ENCODE measurements at regions not wholly inside any gene's neighbourhood (a gene's known extent, or its start where the extent isn't known, plus 50 kb on each side); places are given as distances from the start of the nearest gene placed in this dataset.

GRCh38 chr15:93895976-93896770, 335.2 kb upstream of the MCTP2 start:
- in situ Hi-C loops (cut with MboI; ENCODE audit: low sequenced_read_pairs), result no loop called here

GRCh38 chr15:93894438-93895036, 336.8 kb upstream of the MCTP2 start:
- in situ Hi-C loops (cut with MboI; ENCODE audit: low sequenced_read_pairs), result no loop called here

- in situ Hi-C loops (cut with MboI; ENCODE audit: low sequenced_read_pairs), result no loop called here
These were observed 344.2 kb upstream of the MCTP2 start for GRCh38 chr15:93887151-93887550.

GRCh38 chr15:93882779-93883178, 348.6 kb upstream of the MCTP2 start:
- in situ Hi-C loops (cut with MboI; ENCODE audit: low sequenced_read_pairs), result no loop called here

GRCh38 chr15:93882141-93882540, 349.2 kb upstream of the MCTP2 start:
- in situ Hi-C loops (cut with MboI; ENCODE audit: low sequenced_read_pairs), result no loop called here

- in situ Hi-C loops (cut with MboI; ENCODE audit: low sequenced_read_pairs), result no loop called here
These were observed 350.1 kb upstream of the MCTP2 start for GRCh38 chr15:93881310-93881709.

- in situ Hi-C loops (cut with MboI; ENCODE audit: low sequenced_read_pairs), result no loop called here
These were observed 351.0 kb upstream of the MCTP2 start for GRCh38 chr15:93880358-93880757.

GRCh38 chr15:93870583-93870982, 360.8 kb upstream of the MCTP2 start:
- in situ Hi-C loops (cut with MboI; ENCODE audit: low sequenced_read_pairs), result no loop called here

GRCh38 chr15:93866948-93867347, 364.4 kb upstream of the MCTP2 start:
- in situ Hi-C loops (cut with MboI; ENCODE audit: low sequenced_read_pairs), result no loop called here

- in situ Hi-C loops (cut with MboI; ENCODE audit: low sequenced_read_pairs), result no loop called here
These were observed 364.9 kb upstream of the MCTP2 start for GRCh38 chr15:93866476-93866875.

GRCh38 chr15:93865586-93865985, 365.8 kb upstream of the MCTP2 start:
- in situ Hi-C loops (cut with MboI; ENCODE audit: low sequenced_read_pairs), result no loop called here

- in situ Hi-C loops (cut with MboI; ENCODE audit: low sequenced_read_pairs), result no loop called here
These were observed 368.6 kb upstream of the MCTP2 start for GRCh38 chr15:93862791-93863190.

- in situ Hi-C loops (cut with MboI; ENCODE audit: low sequenced_read_pairs), result no loop called here
These were observed 369.2 kb upstream of the MCTP2 start for GRCh38 chr15:93861956-93862741.

- in situ Hi-C loops (cut with MboI; ENCODE audit: low sequenced_read_pairs), result no loop called here
These were observed 369.9 kb upstream of the MCTP2 start for GRCh38 chr15:93861413-93861812.

GRCh38 chr15:93860701-93861100, 370.7 kb upstream of the MCTP2 start:
- in situ Hi-C loops (cut with MboI; ENCODE audit: low sequenced_read_pairs), result no loop called here

GRCh38 chr15:93859176-93859575, 372.2 kb upstream of the MCTP2 start:
- in situ Hi-C loops (cut with MboI; ENCODE audit: low sequenced_read_pairs), result no loop called here

GRCh38 chr15:93855181-93855826, 376.1 kb upstream of the MCTP2 start:
- in situ Hi-C loops (cut with MboI; ENCODE audit: low sequenced_read_pairs), result no loop called here

GRCh38 chr15:93854088-93854487, 377.3 kb upstream of the MCTP2 start:
- in situ Hi-C loops (cut with MboI; ENCODE audit: low sequenced_read_pairs), result no loop called here

- in situ Hi-C loops (cut with MboI; ENCODE audit: low sequenced_read_pairs), result no loop called here
These were observed 378.6 kb upstream of the MCTP2 start for GRCh38 chr15:93852761-93853160.

- in situ Hi-C loops (cut with MboI; ENCODE audit: low sequenced_read_pairs), result no loop called here
These were observed 382.9 kb upstream of the MCTP2 start for GRCh38 chr15:93848490-93848889.

- in situ Hi-C loops (cut with MboI; ENCODE audit: low sequenced_read_pairs), result no loop called here
These were observed 383.3 kb upstream of the MCTP2 start for GRCh38 chr15:93848076-93848475.
